ENCODE measurements at regions not wholly inside any gene's neighbourhood (a gene's known extent, or its start where the extent isn't known, plus 50 kb on each side); places are given as distances from the start of the nearest gene placed in this dataset.
"Not testable (repeated sequence)": the region's sequence is repeated elsewhere in the genome, so short reads cannot be mapped to it uniquely, and the experiment has no call there.

DNA sequence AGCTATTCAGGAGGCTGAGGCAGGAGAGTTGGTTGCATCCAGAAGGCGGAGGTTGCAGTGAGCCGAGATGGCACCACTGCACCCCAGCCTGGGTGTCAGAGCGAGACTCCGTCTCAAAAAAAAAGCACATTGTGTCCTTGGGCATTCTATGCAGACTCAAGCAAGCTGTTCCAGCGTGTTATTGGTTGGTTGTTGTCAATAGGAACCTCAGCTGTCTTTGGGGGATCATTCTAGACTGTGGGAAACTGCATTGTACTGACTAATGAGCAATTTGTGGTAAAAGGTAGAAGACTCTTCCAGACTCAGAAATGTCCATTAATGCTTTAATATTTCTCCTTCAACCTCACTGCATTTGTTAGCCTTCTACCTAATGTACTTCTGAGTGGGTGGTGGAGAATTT lies 379.5 kb upstream of the GRAMD2B start:
- DNase-seq, result no peak

DNA sequence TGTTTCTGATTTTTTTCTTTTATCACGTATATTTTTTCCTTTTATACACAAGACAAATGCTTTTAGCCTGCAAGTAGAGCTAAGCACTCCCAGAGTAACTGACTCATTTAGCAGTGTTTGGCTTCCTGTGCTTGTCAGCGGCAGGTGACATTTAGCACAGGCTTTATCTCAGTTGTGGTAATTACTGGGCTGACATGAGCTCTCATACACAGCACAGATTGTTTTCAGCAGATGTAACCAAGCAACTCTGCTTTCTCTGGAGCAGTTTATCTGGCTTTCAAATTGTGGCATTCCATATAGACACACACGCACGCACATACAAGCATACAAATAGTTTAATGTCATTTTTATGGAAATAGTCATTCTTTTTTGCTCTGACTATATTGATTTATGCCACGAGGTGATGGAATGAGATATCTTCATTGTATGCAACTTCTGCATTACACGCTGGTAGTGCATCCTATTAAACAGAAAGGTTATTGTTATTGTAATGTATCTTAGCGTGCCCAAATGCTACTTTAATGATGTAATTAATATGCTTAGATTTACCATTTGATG lies 379.0 kb upstream of the GRAMD2B start:
- DNase-seq, result no peak

DNA sequence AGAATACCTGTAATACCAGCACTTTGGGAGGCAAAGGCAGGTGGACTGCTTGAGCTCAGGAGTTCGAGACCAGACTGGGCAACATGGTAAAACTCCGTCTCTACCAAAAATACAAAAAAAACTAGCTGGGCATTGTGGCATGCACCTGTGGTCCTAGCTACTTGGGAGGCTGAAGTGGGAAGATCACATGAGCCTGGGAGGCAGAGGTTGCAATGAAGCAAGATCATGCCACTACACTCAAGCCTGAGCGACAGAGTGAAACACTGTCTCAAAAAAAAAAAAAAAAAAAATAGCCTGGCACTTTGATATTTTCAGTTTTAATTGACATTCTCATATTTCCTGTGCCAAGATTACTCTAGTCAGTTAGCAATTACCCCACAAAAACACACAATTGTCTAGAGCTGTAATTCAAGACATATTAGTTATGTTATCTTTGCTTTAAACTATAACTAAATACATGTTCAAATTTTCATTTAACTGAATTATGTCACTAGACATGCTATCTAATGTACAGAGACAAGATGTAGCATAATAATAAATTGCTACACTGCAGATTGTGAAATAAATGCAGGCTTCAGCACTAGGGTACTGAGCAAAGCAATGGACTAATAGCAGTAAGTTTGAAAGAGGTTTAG lies 378.2 kb upstream of the GRAMD2B start:
- no peak for DNase-seq

DNA sequence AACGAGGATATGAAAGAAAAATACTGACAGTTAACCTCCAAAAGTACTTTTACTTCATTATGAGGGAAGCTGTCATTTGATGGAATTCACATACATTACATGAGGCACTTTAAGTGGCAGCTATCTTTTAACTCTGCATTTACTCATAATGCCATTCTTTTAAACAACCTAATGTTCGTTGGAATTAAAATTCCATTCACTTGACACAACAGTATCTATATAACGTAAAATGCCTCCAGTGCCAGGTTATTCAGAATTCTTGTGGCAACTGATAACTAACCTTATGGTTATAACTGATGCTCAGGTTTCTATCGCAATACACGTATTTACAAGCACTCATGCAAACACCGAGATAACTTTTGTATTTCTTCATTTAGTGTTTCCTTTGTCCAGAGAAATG lies 376.9 kb upstream of the GRAMD2B start:
- DNase-seq, result no peak

DNA sequence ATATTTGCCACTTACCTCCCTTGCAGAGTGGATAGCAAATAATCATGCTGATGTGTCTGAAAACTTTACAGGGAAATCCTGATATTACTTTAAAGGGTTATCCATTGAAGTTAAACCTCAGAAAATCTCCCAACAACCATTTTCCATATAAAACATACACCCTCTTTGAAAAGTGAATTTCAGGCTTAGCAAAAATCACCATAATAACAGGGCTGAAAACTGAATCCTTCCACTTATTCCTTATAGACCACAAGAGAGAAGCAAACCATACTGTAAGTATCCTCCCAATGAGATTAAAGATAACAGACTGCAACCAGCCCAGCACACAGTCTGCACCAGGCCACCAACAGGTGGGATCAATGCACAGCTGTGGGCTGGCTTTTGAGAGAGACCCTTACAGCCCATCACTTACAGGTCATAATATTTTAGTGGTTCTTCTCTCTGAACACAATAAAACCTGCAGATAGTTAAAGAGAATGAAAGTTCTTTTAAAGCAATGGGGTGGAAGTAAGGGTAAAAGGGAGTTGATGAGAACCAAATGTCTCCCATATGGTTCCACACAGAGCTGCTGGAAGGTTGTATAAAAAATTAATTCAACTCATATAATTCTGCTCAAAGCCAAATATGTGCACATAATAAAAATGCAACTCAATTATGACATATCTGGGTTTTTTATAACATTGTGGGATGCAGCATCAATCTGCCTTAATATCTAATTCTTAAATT lies 376.2 kb upstream of the GRAMD2B start:
- DNase-seq, result no peak

DNA sequence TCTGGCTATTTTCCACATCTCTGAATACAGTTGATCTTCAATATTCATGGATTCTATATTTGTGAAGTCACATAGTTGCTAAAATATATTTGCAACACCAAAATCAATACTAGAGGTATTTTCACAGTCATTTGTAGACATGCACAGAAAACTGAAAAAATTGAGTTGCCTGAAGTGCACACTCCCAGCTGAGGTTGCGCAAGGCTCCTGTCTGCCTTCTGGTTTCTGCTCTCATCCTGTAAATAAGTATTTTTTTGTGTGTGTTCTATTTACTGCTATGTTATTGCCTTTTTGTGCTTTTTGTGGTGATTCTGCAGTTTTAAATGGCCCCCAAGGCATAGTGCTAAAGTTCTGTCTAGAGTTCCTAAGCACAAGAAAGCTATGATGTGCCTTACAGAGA lies 371.1 kb upstream of the GRAMD2B start:
- no peak for DNase-seq

DNA sequence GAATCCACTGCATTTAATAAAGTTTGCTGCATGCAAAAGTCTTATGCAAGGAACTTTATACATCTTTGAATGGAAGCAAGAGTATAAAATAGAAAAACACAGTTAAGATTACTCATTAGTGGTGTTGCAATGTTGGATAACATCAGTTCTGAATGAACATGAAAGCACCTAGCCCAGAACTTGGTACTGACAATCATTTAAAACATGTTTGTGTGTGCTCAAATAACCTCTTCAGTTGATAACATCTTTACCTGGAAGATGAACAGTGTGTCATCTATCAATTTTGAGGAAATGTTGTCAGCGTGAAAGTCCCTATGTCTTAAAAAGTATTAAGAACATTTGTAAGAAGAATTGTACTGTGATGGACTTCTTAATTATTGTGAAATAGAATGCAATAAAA lies 370.4 kb upstream of the GRAMD2B start:
- no peak for DNase-seq

DNA sequence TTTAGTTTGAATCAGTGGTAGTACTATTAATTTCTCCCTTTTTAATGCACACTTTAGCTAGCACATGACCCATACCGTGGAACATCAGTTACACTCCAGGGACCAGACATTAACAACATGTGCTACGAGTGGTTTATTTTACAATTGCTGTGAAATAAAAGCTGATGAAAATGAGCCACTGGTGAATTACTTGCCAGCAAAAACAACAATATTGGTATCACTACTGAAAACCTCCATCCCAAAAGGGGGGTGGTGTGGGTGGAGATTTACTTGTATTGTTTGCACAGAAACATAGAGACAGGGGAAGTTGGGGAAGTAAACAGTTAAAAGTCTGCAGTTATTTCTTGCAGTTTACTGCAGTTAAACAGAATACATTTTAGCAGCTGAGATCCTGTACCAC lies 369.6 kb upstream of the GRAMD2B start:
- no peak for DNase-seq

DNA sequence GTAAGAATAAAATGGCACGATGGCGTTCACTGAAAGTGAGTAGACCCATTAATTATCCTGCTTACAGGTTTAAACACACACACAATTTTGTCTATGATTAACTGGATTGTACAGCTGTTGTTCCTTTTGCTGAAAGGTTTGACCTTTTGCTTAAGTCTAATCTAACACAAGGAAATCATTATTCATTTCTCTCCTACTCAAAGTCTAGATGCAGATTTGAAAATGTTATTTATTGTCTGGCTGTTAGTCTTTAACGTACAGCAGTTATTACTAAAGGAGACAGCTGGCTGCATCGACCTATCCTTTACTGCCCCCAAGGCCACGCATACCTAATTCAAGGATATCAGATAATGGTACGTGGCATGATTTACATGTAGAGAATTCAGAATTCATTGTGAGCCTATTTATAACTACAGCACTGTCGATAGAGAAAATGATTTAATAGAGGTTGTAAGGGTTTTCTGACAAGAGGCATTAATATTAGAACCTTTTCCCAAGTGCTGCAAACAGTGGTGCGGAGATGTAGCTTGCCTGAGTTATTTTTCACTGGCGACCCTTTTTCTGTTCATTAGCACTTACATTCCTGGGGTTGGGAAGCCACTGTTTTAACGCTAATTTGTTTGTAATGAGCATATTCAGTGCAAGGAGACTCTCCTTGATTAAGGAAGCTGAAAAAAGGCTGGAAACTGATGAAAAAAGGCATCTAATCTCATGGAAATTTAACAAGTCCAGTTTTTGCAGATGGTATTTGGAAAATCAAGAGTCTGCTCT lies 368.4 kb upstream of the GRAMD2B start:
- no peak for DNase-seq

DNA sequence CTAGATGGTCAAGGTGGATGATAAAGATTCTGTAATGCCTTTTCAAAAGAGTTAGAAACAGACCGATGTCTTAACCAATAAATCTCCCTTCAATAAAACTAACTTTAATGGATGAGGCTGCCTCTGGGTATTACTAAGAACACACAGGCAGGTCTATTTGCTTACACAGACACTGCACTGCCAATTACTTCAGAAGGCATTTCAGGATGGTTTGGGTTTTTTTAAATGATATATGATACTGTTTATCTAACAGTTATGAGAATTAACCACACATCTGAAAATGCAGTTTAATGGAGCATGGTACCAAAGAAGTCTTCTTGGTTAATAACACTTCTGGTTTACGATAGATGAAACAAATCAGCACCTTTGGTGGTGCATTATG lies 367.9 kb upstream of the GRAMD2B start:
- DNase-seq, result no peak

DNA sequence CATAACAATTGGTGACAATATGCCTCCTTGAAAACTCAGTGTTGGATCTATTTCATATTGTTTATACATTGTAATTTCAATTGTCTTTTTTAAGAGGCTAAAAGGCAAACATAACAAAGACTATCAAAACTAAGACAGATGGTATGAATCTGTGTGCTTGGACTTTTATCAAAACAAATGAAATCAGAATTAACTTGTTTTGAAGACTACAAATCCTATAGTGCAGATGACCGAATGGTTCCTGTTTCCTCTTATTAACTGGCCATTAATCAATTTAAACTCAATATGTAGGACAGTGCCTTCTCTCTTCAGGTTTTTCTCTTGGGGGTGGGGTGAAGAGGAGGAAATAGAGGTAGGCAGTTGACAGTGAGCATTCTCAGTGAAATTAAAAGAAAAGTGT lies 366.9 kb upstream of the GRAMD2B start:
- no peak for DNase-seq

DNA sequence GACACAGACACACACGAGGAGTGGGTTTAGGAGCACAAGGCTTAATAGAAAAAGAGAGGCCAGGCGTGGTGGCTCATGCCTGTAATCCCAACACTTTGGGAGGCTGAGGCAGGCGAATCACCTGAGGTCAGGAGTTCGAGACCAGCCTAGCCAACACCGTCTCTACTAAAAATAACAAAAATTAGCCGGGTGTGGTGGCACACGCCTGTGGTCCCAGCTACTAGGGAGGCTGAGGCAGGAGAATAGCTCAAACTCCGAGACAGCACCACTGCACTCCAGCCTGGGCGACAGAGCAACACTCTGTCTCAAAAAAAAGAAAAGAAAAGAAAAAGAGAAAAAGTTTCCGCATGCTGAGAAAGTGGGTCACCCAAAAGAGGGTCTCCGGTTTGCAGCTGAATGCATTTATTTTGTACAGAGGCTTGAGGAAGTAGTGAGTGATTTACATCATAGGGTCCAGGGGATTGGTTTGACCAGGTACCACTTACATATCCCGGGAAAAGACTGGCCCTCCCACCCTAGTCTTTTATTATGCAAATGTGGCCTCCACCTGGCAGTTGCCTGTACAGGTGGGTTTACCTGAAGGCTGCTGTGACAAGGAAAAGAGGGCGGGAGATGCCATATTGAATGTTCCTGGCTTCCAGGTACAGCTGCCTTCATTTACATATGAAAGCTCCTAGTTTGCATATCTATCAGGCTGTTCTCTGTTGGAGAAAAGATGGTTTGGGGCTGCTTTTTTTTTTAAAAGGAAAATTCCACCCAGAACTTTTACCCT lies 366.2 kb upstream of the GRAMD2B start:
- no peak for DNase-seq

DNA sequence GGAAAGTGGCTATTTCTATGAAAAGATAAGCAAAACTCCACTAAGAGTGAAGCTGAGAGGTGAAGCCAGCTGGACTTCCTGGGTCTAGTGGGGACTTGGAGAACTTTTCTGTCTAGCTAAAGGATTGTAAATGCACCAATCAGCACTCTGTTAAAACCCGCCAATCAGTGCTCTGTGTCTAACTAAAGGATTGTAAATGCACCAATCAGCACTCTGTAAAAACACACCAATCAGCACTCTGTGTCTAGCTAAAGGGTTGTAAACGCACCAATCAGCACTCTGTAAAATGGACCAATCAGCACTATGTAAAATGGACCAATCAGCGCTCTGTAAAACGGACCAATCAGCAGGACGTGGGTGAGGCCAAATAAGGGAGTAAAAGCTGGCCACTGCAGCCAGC lies 364.8 kb upstream of the GRAMD2B start:
- not testable (repeated sequence) for DNase-seq

DNA sequence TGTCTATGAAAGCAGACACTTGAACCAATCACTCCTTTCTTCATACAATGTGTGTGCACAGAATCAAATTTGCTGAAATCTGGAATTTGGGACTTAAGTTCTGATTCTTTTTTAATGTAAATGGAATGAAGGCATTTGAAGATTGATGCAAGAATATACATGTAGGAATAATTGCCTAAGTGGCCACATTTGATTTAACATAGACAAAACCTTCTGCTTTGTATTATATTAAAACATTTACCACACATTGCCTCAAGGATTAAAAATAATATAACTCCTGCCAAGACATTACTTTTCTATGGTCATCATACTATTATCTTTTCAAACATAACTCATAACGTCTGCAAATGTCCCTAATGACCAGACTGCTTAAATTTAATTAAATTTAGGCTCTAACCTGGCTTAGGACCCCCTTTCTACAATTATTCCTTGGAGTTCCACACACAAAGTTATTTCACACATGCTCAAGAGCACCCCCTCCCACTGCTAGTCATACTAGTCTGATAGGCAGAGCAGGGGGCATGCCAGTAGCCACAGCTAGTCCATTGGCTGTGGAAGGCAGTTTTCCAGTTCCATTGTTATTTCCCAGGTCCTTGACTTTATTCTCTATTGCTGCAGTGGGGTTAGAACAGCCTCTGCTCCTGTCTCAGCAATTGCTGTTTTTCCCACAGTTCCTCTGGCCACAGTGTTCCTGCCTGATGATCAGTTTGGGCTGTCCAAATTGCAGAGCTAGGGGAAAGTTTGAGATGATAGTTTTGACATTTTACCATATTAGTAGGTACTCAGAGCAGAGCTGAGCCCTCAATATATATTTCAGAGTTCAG lies 360.6 kb upstream of the GRAMD2B start:
- no peak for DNase-seq

DNA sequence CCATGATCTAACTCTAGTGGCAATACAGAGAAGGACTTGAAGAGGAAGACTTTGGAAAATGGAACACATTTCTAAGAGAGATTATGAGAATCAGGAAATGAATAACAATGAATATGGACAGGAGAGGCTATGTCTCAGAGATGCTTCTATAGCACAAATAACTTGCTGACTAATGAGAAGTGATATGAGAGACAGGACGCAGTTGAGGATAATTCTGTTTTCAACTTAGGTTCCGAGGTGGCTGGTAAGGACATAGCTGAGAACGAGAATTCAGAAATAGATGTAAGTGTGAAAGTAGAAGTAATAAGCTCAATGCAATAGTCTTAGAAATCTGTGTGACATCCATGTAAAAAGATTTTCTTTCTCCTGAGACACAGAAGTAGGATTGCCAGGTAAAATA lies 358.1 kb upstream of the GRAMD2B start:
- no peak for DNase-seq

DNA sequence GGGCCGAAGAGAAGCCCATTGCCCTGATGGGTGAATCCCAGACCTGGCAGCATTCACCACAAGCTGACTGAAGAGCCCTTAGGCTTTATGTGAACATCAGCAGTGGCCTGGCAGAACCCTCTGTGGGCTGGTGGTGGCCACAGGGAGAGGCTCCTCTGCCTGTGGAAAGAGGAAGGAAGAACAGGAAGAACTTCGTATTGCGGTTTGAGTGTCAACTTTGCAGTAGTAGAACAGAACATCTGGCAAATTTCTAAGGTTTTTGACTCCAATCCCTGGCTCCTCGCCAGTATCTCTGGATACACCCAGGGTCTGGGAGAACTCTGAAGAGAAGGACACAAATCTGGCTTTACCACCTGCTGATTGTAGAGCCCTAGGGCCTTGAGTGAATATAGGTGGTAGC lies 356.4 kb upstream of the GRAMD2B start:
- peak in 2 of 4 experiments; percentile 4 to 14 for DNase-seq

DNA sequence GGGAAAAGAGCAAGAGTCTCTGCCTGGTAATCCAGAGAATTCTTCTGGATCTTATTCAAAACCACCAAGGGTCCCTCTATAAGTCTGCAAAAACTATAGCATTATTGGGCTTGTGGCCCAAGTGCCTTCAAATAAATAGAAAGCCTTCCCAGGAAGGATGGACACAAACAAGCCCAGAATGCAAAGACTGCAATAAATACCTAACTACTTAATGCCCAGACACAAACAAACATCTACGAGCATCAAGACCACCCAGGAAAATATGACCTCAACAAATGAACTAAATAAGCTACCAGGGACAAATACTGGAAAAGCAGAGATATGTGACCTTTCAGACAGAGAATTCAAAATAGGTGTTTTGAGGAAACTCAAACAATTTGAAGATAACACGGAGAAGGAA lies 355.8 kb upstream of the GRAMD2B start:
- no peak for DNase-seq

DNA sequence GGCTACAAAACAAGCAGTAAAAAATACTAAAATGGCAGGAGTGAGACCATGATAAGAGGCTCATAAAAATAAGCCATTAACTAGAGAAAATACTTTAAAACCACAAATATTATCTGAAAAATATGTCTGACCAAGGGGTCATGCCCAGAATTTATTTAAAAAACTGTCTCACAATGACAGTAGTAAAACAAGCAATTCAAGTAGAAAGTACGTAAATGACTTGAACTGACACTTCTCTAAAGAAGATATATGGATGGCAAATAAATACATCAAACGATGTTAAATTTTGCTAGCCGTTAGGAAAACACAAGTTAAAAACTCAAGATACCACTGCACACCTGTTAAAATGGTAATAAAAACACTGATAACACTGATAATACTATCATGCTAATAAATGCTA lies 353.9 kb upstream of the GRAMD2B start:
- no peak for DNase-seq

DNA sequence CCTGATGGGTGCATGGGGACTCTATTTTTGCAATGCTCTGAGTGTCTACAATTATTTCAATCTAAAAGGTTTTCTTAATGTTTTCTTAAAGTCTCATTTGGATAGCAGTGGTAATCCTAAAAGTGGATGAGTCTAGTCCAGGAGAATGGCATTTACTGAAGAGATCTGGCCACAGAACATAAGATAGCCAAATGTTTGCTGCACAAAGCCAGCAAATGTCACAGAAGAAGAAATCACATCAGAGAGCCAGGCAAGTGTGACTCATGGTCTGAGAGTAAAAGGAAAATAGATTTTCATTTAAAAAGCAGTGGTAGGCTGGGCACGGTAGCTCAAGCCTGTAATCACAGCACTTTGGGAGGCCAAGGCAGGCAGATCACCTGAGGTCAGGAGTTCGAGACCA lies 352.7 kb upstream of the GRAMD2B start:
- no peak for DNase-seq

DNA sequence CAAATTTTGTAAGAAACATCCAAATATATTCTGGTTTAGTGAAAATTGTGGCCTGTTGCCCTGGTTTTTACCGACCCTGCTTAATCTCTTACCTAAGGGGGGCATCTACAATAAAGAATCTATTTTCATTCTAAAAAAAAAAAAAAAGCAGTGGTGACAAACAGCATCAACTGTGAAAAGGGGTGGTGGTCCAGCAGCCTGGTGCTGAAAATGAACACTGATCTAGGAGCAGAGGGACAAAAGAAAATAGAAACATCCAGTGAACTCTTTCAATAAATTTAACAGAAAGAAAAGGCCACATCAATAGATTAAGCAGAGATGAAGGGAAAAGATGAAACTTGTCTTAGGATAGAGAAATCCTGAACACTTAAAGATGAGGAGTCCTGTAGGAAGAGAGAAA lies 348.7 kb upstream of the GRAMD2B start:
- DNase-seq, result no peak

DNA sequence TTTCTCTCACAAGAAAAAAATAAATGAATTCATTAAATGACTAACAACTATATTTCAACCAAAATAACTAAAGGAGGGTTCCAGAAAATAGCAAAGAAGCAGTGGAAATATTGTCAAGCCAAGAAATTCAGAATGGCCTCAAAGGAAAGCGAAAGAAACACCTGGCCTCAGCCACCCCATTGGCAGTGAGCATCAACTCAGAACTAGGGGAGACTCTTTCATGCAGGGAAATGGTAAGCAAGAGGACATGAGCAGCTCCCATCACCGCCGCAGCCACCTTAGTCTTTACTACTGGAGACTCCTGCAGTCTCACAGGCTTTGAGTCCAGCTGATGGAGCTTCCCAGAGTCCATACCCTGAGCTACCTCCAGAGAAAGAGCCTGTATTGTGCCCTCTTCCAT lies 343.9 kb upstream of the GRAMD2B start:
- no peak for DNase-seq

DNA sequence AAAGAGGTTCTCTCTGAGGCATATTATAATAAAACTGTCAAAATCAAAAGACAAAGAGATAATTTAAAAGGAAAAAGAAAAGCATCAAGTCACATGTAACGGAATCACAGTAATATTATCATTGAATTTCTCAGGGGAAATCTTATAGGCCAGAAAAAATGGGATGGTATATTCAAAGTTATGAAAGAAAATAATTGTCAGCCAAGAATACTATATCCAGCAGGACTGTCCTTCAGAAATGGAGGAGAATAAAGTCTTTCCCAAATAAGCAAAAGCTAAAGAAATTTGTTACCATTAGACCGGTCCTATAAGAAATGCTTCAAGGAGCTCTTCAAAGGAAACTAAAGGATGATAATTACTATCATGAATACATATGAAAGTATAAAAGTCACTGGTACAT lies 342.0 kb upstream of the GRAMD2B start:
- DNase-seq, result no peak
